ENCODE measurements at regions not wholly inside any gene's neighbourhood (a gene's known extent, or its start where the extent isn't known, plus 50 kb on each side); places are given as distances from the start of the nearest gene placed in this dataset.

GRCh38 chr2:138333677-138334076 is 167.9 kb upstream of the SPOPL start:
- no peak for DNase-seq
- no peaks in the 10 kb centered on the region for H3K27me3 ChIP-seq
- H3K36me3 ChIP-seq = no peaks in the 10 kb centered on the region
- no peak overlapping the region for H3K4me3 ChIP-seq
- TF ChIP-seq, protein P1, sequence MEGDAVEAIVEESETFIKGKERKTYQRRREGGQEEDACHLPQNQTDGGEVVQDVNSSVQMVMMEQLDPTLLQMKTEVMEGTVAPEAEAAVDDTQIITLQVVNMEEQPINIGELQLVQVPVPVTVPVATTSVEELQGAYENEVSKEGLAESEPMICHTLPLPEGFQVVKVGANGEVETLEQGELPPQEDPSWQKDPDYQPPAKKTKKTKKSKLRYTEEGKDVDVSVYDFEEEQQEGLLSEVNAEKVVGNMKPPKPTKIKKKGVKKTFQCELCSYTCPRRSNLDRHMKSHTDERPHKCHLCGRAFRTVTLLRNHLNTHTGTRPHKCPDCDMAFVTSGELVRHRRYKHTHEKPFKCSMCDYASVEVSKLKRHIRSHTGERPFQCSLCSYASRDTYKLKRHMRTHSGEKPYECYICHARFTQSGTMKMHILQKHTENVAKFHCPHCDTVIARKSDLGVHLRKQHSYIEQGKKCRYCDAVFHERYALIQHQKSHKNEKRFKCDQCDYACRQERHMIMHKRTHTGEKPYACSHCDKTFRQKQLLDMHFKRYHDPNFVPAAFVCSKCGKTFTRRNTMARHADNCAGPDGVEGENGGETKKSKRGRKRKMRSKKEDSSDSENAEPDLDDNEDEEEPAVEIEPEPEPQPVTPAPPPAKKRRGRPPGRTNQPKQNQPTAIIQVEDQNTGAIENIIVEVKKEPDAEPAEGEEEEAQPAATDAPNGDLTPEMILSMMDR (IDR thresholded peaks at IDR 0.05) = no peak
- H3K27ac ChIP-seq = no peak overlapping the region
- H3K4me1 ChIP-seq = peaks cover 0 to 3% of the 10 kb centered on the region in 2 donors
- ATAC-seq = no peak
- H3K9me3 ChIP-seq = no peaks in the 10 kb centered on the region
- intact Hi-C loops (cut with DNase I) = no loop called here

DNA sequence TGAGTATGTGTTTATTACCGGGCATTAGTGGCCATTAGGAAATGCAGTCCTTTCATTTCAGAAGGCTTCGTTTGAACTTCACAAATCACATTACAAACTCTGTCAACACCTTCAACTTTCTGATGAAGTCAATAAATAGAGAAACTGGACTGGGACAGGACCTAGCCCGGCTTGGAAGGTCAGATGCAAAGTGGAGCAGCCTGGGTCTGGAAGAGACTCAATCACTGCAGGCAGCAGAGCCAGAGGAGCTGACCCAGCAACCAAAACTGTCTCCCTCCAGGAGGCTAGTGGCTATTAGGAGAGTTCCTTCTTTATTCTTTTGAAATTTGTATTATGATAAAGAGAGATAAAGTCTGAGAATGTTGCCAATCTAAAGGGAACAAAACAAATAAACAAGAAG is 167.2 kb upstream of the SPOPL start:
- intact Hi-C loops (cut with DNase I) = no loop called here
- no peak overlapping the region for H3K27ac ChIP-seq

DNA sequence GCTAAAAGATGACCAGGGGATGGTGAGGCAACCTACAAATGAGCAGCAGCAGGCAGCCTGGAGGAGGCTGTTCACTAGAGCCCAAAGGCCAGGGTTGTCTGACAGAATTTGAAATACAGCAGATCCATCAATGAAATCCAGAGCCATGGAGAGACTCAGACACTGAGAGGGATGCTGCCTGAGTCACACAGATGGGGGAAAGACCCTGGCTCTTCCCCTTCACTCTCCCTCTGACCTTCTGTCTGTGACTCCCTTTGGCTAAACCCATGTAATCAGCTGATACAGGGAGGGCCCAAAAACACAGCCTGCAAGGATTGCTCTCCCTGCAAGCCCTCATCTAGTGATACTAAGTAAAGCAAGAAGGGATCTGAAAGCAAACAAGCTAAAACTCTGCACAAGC is 166.5 kb upstream of the SPOPL start:
- no peaks in the 10 kb centered on the region for H3K36me3 ChIP-seq
- intact Hi-C loops (cut with DNase I) = no loop called here
- ATAC-seq (peak; percentile 19), DNase-seq (no peak)
- TF ChIP-seq, protein P1 (IDR thresholded peaks at IDR 0.05) = no peak
- H3K27me3 ChIP-seq = no peaks in the 10 kb centered on the region
- H3K27ac ChIP-seq = no peak overlapping the region
- no peaks in the 10 kb centered on the region for H3K4me1 ChIP-seq
- no peaks in the 10 kb centered on the region for H3K9me3 ChIP-seq
- H3K4me3 ChIP-seq = no peak overlapping the region

More for the DNA sequence above, 167.2 kb upstream of the SPOPL start:
- peak; percentile 34 for ATAC-seq
- H3K9me3 ChIP-seq = no peaks in the 10 kb centered on the region
- no peak overlapping the region for H3K4me3 ChIP-seq
- H3K4me1 ChIP-seq = peaks cover 0 to under 1% of the 10 kb centered on the region in 2 donors
- no peaks in the 10 kb centered on the region for H3K36me3 ChIP-seq
- no peak for DNase-seq
- H3K27me3 ChIP-seq = no peaks in the 10 kb centered on the region
- TF ChIP-seq, protein P1 (IDR thresholded peaks at IDR 0.05) = no peak

DNA sequence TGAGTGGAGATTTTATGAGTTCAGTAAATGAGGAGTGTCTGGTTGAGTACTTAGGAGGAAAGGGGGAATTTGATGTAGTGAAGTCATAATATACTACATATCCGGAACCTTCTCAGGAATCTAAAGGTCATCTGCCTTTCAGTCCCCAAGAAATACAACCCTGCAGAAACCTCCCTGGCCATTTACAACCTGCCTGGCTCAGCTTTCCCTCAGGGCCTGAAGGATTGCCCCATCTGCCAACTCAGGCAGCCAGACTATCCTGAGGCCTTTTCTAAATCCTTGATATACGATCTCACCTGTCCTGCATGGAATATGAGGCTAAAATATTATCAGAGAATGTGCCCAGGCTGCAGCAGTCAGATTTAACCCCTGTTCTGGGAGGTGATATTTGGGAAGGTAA is 165.4 kb upstream of the SPOPL start:
- TF ChIP-seq, protein P1 (IDR thresholded peaks at IDR 0.05) = no peak
- ATAC-seq = no peak
- Histone ChIP-seq H3K27ac (no peak overlapping the region), H3K9me3 (no peaks in the 10 kb centered on the region), H3K27me3 (no peaks in the 10 kb centered on the region), H3K4me3 (no peak overlapping the region), H3K36me3 (no peaks in the 10 kb centered on the region), H3K4me1 (no peaks in the 10 kb centered on the region)
- intact Hi-C loops (cut with DNase I) = no loop called here
- no peak for DNase-seq

DNA sequence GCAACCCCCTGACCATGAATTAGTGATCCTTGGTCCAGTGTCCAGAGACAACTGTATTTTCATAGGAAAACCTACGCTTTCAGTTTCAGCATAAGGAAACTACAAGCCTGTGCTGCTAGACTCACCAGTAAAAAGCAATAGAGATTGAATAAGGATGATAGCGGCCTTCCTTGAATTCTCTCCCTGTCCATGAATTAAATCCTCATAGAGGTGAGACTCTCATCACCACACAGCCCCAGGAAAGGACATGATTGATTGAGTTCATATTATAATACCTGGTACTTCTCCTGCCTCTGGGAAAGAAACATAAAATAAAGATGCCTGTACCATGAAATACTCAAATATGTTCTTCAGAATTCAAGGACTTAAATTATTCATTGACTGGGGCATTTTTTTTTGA is 146.3 kb upstream of the SPOPL start:
- H3K9me3 ChIP-seq = no peaks in the 10 kb centered on the region
- no peak overlapping the region for H3K4me3 ChIP-seq
- intact Hi-C loops (cut with DNase I) = no loop called here
- no peak for DNase-seq
- TF ChIP-seq, protein P1 (IDR thresholded peaks at IDR 0.05) = no peak
- H3K27ac ChIP-seq = no peak overlapping the region
- no peak for ATAC-seq
- no peaks in the 10 kb centered on the region for H3K27me3 ChIP-seq
- no peaks in the 10 kb centered on the region for H3K4me1 ChIP-seq
- no peaks in the 10 kb centered on the region for H3K36me3 ChIP-seq

All from left lung (tissue), 4 donors.